PC-9 (cell line): ENCODE measurements at regions not wholly inside any gene's neighbourhood (a gene's known extent, or its start where the extent isn't known, plus 50 kb on each side); places are given as distances from the start of the nearest gene placed in this dataset.

Experiments
- BruUV-seq: library from RNA; stranded (reverse); fragments of 400-500 nt; replicated peaks from 2 replicates; lab custom pipeline; 2021; lab: Mats Ljungman, UMichigan
- CTCF ChIA-PET: fragments of 300-600 bp; sonication (Branson Sonifier 250); formaldehyde crosslinking; loops from one replicate; lab custom pipeline; 2022; ENCODE audit warnings: antibody characterized with exemption; lab: Charles Lee
- POLR2A ChIA-PET: fragments of 300-600 bp; sonication (Branson Sonifier 250); formaldehyde crosslinking; loops from one replicate; lab custom pipeline; 2022; ENCODE audit warnings: antibody characterized with exemption; ENCODE audit not compliant: unreplicated experiment; lab: Charles Lee
- DNase-seq, 2 experiments: peaks; one replicate each; pipeline versions ENCODE4 v3.0.0 to v3.0.0-alpha.2; 2015 to 2022; ENCODE audit warnings: mixed read lengths in 1 of 2
- H2AFZ ChIP-seq: fragments of 200-600 bp; sonication (generic); 2 replicates; pipeline ENCODE4 v1.8.1; 2017; ENCODE audit warnings: antibody characterized with exemption
- H3F3A ChIP-seq: fragments of 200-600 bp; sonication (generic); 2 replicates; pipeline ENCODE4 v1.8.1; 2017; ENCODE audit warnings: antibody characterized with exemption, mild to moderate bottlenecking, low read depth; ENCODE audit not compliant: insufficient read depth
- H3K27ac ChIP-seq: fragments of 200-600 bp; sonication (generic); 2 replicates; pipeline ENCODE4 v1.6.1; 2016; ENCODE audit warnings: mixed run types
- H3K27me3 ChIP-seq: fragments of 200-600 bp; sonication (generic); 2 replicates; pipeline ENCODE4 v1.6.1; 2016; ENCODE audit warnings: low read depth, mixed run types; ENCODE audit not compliant: insufficient read depth
- H3K36me3 ChIP-seq: fragments of 200-600 bp; sonication (generic); 2 replicates; pipeline ENCODE4 v1.6.1; 2016; ENCODE audit warnings: low read depth, mixed run types
- H3K4me1 ChIP-seq: fragments of 200-600 bp; sonication (generic); replicated peaks from 2 replicates; pipeline ENCODE4 v1.6.1; 2016; ENCODE audit warnings: mixed run types; ENCODE audit not compliant: insufficient read depth
- H3K4me2 ChIP-seq: fragments of 200-600 bp; sonication (generic); 2 replicates; pipeline ENCODE4 v1.6.1; 2017; ENCODE audit warnings: mixed run types
- H3K4me3 ChIP-seq: fragments of 200-600 bp; sonication (generic); 2 replicates; pipeline ENCODE4 v1.6.1; 2016; ENCODE audit warnings: mixed run types
- H3K79me2 ChIP-seq: fragments of 200-600 bp; sonication (generic); 2 replicates; pipeline ENCODE4 v1.6.1; 2017; ENCODE audit warnings: low read depth, mixed run types
- H3K9me2 ChIP-seq: fragments of 200-600 bp; sonication (generic); 2 replicates; pipeline ENCODE4 v1.8.1; 2017; ENCODE audit warnings: mild to moderate bottlenecking; ENCODE audit not compliant: insufficient read depth
- H3K9me3 ChIP-seq: fragments of 200-600 bp; sonication (generic); 2 replicates; pipeline ENCODE4 v1.8.1; 2016; ENCODE audit warnings: low read depth; ENCODE audit not compliant: insufficient read depth
- H4K20me1 ChIP-seq: fragments of 200-600 bp; sonication (generic); 2 replicates; pipeline ENCODE4 v1.8.1; 2017; ENCODE audit not compliant: insufficient read depth
- CTCF ChIP-seq: fragments of 200-600 bp; sonication (generic); conservative IDR thresholded peaks from 2 replicates; pipeline ENCODE4 v1.6.1; 2017; ENCODE audit warnings: mixed run types, antibody characterized with exemption, mild to moderate bottlenecking, moderate library complexity
- EZH2 ChIP-seq: fragments of 200-600 bp; sonication (generic); IDR thresholded peaks from 2 replicates; pipeline ENCODE4 v1.8.0; 2017; ENCODE audit warnings: antibody characterized with exemption, low read depth
- intact Hi-C: fragments of 100-400 bp; cut with micrococcal nuclease; formaldehyde crosslinking; loops from one replicate; pipeline ENCODE4 v1.10.0; 2022; ENCODE audit not compliant: unreplicated experiment

- BruUV-seq: no TSS peak
- DNase-seq: no peak
- no peaks in the 10 kb centered on the region for H4K20me1 ChIP-seq
- H3K4me2 ChIP-seq: no peak overlapping the region
- H3K4me3 ChIP-seq: no peak overlapping the region
- H3K79me2 ChIP-seq: no peaks in the 10 kb centered on the region
- H3K27ac ChIP-seq: no peak overlapping the region
- intact Hi-C loops: no loop called here
- ChIA-PET CTCF (no interaction called here), POLR2A (no interaction called here)
- no peaks in the 10 kb centered on the region for H3K9me3 ChIP-seq
- H3F3A ChIP-seq: no peaks in the 10 kb centered on the region
- no peaks in the 10 kb centered on the region for H3K27me3 ChIP-seq
- no peaks in the 10 kb centered on the region for H3K36me3 ChIP-seq
- H3K9me2 ChIP-seq: no peaks in the 10 kb centered on the region
- no peaks in the 10 kb centered on the region for H3K4me1 ChIP-seq
- no peak overlapping the region for H2AFZ ChIP-seq
- no peak for TF ChIP-seq CTCF
- TF ChIP-seq EZH2: no peak
Measured at GRCh38 chr18:38077229-38077628, 511.6 kb upstream of the CELF4 start.

DNA sequence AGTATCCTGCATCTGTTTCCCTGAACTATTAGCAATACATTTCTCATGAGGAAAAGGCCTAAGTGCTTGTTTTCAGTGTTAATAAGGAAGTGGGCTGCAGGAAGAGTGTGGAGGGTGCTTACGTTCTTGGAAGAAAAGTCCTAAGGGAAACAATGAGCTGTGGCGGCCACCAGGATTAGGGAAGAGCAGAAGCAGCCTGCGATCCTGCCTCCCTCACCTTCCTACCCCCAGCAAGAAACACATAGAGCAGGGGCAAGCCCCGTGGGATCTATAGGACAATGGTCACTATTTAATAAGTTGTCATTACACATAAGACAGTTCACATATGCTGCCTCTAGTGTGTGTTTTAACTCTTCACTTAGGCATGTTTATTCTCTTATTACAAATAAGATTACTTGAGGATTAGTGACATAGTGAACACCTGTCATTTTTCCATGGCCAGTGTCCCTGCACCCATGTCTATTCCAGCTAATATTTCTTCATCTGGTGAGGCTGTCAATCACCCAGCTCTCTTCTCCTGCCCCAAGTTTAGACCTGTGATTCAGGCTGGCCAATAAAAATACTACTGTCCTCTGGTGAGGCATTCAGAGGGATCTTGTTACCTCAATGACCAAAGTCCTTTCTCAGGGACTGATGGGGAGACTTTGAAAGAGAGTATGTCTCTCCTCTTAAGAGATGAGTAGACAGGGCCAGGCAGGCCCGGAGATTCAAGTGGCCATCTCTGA lies 510.9 kb upstream of the CELF4 start:
- Histone ChIP-seq H2AFZ (no peak overlapping the region), H3K4me1 (no peaks in the 10 kb centered on the region), H3K27me3 (no peaks in the 10 kb centered on the region), H3K4me3 (no peak overlapping the region), H3K27ac (no peak overlapping the region), H3K9me2 (no peaks in the 10 kb centered on the region), H4K20me1 (no peaks in the 10 kb centered on the region), H3K9me3 (no peaks in the 10 kb centered on the region), H3K79me2 (no peaks in the 10 kb centered on the region), H3K4me2 (no peak overlapping the region), H3F3A (no peaks in the 10 kb centered on the region), H3K36me3 (no peaks in the 10 kb centered on the region)
- no peak for TF ChIP-seq CTCF
- ChIA-PET POLR2A (no interaction called here), CTCF (no interaction called here)
- DNase-seq: no peak
- BruUV-seq: no TSS peak
- intact Hi-C loops: no loop called here

DNA sequence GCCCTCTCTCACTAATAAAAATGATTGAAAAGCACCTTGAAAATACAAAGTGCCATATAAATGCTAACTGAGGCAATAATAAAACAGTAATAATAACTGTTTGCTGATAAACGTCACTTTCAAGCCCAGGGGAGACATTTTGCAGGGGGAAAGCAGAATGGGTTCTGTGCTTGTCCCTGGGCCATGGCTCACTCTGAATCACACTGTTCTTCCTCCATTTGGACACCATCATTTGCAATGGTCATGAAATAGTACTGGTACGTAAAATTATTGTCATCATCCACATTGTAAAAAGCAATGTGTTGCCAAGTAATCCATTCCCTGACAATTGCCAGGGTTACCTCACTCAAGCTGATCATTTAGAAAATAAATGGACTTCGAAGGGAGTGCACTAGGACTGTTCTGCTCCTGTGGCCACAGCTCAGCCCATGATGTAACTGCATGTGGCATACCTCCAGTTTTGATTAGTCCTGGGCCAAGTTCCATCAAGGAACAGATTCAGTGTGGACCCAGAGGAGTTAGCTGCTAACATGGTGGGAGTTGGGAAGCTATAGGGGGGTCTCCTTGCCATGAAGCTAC lies 508.8 kb upstream of the CELF4 start:
- H3K9me2 ChIP-seq: no peaks in the 10 kb centered on the region
- H3K4me3 ChIP-seq: no peak overlapping the region
- H3F3A ChIP-seq: no peaks in the 10 kb centered on the region
- H3K79me2 ChIP-seq: no peaks in the 10 kb centered on the region
- no peak for DNase-seq
- BruUV-seq: no TSS peak
- H4K20me1 ChIP-seq: no peaks in the 10 kb centered on the region
- no peaks in the 10 kb centered on the region for H3K36me3 ChIP-seq
- CTCF ChIA-PET: no interaction called here
- POLR2A ChIA-PET: no interaction called here
- H3K4me2 ChIP-seq: no peak overlapping the region
- TF ChIP-seq CTCF (no peak), EZH2 (no peak)
- intact Hi-C loops: no loop called here
- H3K9me3 ChIP-seq: no peaks in the 10 kb centered on the region
- H3K4me1 ChIP-seq: no peaks in the 10 kb centered on the region
- no peaks in the 10 kb centered on the region for H3K27me3 ChIP-seq
- H3K27ac ChIP-seq: no peak overlapping the region
- H2AFZ ChIP-seq: no peak overlapping the region
